Gastroesophageal sphincter (tissue), 3 donors: ENCODE measurements at regions not wholly inside any gene's neighbourhood (a gene's known extent, or its start where the extent isn't known, plus 50 kb on each side); places are given as distances from the start of the nearest gene placed in this dataset.

Experiments used
- CTCF ChIP-seq, 4 experiments: fragments of 200-600 bp in 2 of 4; fragments of 450-650 bp in 2 of 4; sonication (generic) in 1 of 4; IDR thresholded peaks; one replicate each; pipeline ENCODE4 v1.5.1; 2017 to 2019; ENCODE audit warnings: antibody characterized with exemption in 4 of 4, mild to moderate bottlenecking in 2 of 4, moderate library complexity in 2 of 4
- POLR2AphosphoS5 ChIP-seq: sonication (generic); formaldehyde crosslinking; IDR thresholded peaks from one replicate; pipeline ENCODE4 v1.6.1; 2017; ENCODE audit warnings: antibody characterized with exemption

- TF ChIP-seq CTCF (IDR thresholded peaks at IDR 0.05) = no peak
- no peak for TF ChIP-seq POLR2AphosphoS5
These were observed 147.9 kb upstream of the MYL2 start for GRCh38 chr12:111068290-111068689.
